ENCODE measurements at regions not wholly inside any gene's neighbourhood (a gene's known extent, or its start where the extent isn't known, plus 50 kb on each side); places are given as distances from the start of the nearest gene placed in this dataset.

GRCh38 chr14:81805785-81806184 is 272.1 kb upstream of the SEL1L start:
- DNase-seq (ENCODE audit: low read depth in 1 of 2, low spot score in 1 of 2): no peak

GRCh38 chr14:81811705-81812269 is 278.1 kb upstream of the SEL1L start:
- no peak for DNase-seq (ENCODE audit: low read depth in 1 of 2, low spot score in 1 of 2)
- TF ChIP-seq GABPA (IDR thresholded peaks at IDR 0.05; ENCODE audit: low read depth) (no peak), CTCF (IDR thresholded peaks at IDR 0.05; ENCODE audit: insufficient read depth, low read length) (no peak), SPI1 (IDR thresholded peaks at IDR 0.05; ENCODE audit: borderline replicate concordance, low read depth) (no peak), POLR2AphosphoS5 (IDR thresholded peaks at IDR 0.05; ENCODE audit: low read depth) (no peak), REST (IDR thresholded peaks at IDR 0.05; ENCODE audit: insufficient replicate concordance, low read depth) (no peak)
- H3K27ac ChIP-seq (replicated peaks): no peak overlapping the region
- no peaks in the 10 kb centered on the region for H3K27me3 ChIP-seq (ENCODE audit: insufficient read depth, poor library complexity, severe bottlenecking)
- no peak overlapping the region for H3K4me3 ChIP-seq (replicated peaks; ENCODE audit: insufficient read depth, low read length)

More at GRCh38 chr14:81805785-81806184, 272.1 kb upstream of the SEL1L start:
- no peak overlapping the region for H3K27ac ChIP-seq (replicated peaks)
- no peak overlapping the region for H3K4me3 ChIP-seq (replicated peaks; ENCODE audit: insufficient read depth, low read length)
- TF ChIP-seq GABPA (IDR thresholded peaks at IDR 0.05; ENCODE audit: low read depth) (no peak), CTCF (IDR thresholded peaks at IDR 0.05; ENCODE audit: insufficient read depth, low read length) (no peak), REST (IDR thresholded peaks at IDR 0.05; ENCODE audit: insufficient replicate concordance, low read depth) (no peak), POLR2AphosphoS5 (IDR thresholded peaks at IDR 0.05; ENCODE audit: low read depth) (no peak), SPI1 (IDR thresholded peaks at IDR 0.05; ENCODE audit: borderline replicate concordance, low read depth) (no peak)
- no peaks in the 10 kb centered on the region for H3K27me3 ChIP-seq (ENCODE audit: insufficient read depth, poor library complexity, severe bottlenecking)

- TF ChIP-seq SPI1 (IDR thresholded peaks at IDR 0.05; ENCODE audit: borderline replicate concordance, low read depth) (no peak), POLR2AphosphoS5 (IDR thresholded peaks at IDR 0.05; ENCODE audit: low read depth) (no peak), GABPA (IDR thresholded peaks at IDR 0.05; ENCODE audit: low read depth) (no peak), REST (IDR thresholded peaks at IDR 0.05; ENCODE audit: insufficient replicate concordance, low read depth) (no peak), CTCF (IDR thresholded peaks at IDR 0.05; ENCODE audit: insufficient read depth, low read length) (no peak)
- no peak for DNase-seq (ENCODE audit: low read depth in 1 of 2, low spot score in 1 of 2)
- H3K4me3 ChIP-seq (replicated peaks; ENCODE audit: insufficient read depth, low read length): no peak overlapping the region
Measured at GRCh38 chr14:81818271-81818670, 284.6 kb upstream of the SEL1L start.

More at GRCh38 chr14:81818271-81818670, 284.6 kb upstream of the SEL1L start:
- Histone ChIP-seq H3K27me3 (ENCODE audit: insufficient read depth, poor library complexity, severe bottlenecking) (no peaks in the 10 kb centered on the region), H3K27ac (replicated peaks) (no peak overlapping the region)
